T1000 (cell line): ENCODE measurements at regions not wholly inside any gene's neighbourhood (a gene's known extent, or its start where the extent isn't known, plus 50 kb on each side); places are given as distances from the start of the nearest gene placed in this dataset.
"Not testable (repeated sequence)": the region's sequence is repeated elsewhere in the genome, so short reads cannot be mapped to it uniquely, and the experiment has no call there.

Experiments used
- DNase-seq: peaks from one replicate; lab custom pipeline; 2025; ENCODE audit warnings: mixed read lengths; lab: John Stamatoyannopoulos, UW

DNA sequence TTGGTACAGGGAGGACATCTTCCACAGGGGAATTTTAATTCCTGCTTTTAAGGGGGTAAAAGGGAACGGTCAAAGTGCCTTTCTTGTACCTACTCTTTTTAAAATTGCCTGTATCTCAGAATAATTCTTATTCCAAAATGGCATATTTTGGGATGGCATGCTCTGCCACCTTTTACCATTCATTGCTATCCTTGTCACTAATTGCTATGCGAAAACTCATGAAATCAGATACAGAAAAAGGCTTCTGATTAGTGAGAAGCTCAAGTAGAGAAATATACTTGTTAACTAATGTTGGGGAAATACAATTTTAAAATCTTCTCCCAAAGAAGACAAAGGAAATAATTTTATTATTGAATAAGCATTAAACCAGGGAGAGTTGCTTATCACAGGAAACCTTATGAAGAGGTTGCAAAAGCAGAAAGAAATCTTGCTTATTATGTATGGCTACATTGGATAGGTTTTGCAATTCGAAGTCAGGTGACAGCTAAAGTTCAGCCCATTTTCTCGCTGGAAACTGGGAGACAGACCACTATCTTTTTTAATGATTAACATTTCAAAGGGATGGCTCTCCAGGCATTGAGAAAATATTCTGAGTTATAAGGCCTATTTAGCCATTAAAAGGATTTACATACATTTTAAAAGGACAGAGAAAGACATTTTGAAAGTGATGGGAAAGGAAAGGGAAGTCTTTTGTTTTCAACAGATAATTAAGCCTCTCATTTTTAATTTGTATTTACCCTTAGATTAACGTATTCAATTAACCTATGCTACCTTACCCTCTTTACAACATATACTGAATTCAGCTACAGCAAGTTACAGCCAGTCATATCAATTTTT is 110.3 kb upstream of the PRSS16 start:
- no peak for DNase-seq

GRCh38 chr6:27138406-27138805 is 109.1 kb upstream of the PRSS16 start:
- no peak for DNase-seq

GRCh38 chr6:27138837-27139755 is 108.4 kb upstream of the PRSS16 start:
- no peak for DNase-seq

- DNase-seq: no peak
These were observed 107.5 kb upstream of the PRSS16 start for GRCh38 chr6:27139756-27140579.

DNA sequence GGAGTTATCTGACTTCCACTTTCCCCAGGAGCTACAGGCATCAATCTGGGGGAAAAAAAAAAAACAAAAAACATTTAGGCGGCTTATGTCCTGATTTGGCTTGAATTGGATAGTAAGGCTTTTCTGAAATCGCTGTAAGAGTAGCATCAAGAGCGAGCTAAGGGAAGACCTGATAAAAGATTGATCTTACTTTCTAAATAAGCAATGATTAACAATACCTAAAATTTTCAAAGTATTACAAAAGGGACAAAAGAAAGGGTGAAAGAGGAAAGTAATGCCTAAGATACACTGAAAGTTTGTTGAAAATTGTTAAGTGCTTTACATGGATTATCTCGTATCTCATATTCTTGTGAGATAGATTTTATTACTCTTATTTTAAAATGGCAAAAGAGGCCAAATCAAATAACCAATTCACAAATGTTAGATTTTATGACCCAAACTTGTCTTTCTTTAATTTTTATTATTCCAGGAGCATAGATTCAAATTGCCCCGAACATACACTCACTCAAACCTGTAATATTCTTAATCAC is 106.4 kb upstream of the PRSS16 start:
- DNase-seq: no peak

- no peak for DNase-seq
These were observed 105.9 kb upstream of the PRSS16 start for GRCh38 chr6:27141529-27142015.

DNA sequence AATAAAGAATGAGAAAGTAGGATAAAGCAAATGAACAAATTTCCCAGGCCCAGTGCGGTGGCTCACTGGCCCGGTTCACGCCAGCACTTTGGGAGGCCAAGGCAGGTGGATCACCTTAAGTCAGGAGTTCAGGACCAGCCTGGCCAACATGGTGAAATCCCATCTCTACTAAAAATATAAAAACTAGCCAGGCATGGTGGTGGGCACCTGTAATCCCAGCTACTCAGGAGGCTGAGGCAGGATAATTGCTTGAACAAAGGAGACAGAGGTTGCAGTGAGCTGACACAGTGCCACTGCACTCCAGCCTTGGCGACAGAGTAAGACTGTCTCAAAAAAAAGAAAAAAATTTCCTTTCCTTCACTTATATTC is 104.5 kb upstream of the PRSS16 start:
- DNase-seq: not testable (repeated sequence)

DNA sequence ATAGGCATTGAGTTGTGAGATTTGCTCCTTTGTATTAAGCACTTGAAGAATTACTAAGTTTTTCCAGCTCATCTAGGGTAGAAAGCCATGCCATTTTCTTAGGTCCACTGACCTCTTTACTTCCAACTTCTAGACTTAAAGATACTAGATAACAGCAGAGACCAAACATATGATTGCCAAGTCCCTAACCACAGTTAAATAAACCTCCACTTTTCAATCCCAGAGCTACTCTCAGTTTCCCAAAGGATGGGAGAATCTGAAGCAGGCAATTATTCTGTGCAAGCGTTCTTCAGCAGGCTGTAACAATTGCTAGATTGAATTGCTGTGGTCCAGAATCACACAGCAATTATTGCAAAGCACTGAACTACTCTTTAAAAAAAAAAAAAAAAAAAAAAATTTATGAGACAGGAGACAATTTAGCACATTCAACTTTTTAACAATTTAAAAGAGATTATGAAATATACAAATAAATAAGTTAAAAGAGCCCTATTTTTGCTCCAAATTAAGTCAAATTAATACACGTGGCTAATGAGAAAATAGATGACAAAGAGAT is 104.0 kb upstream of the PRSS16 start:
- no peak for DNase-seq

- no peak for DNase-seq
These were observed 102.8 kb upstream of the PRSS16 start for GRCh38 chr6:27144740-27145079.

GRCh38 chr6:27145731-27146455 is 101.6 kb upstream of the PRSS16 start:
- DNase-seq: peak; percentile 69

DNA sequence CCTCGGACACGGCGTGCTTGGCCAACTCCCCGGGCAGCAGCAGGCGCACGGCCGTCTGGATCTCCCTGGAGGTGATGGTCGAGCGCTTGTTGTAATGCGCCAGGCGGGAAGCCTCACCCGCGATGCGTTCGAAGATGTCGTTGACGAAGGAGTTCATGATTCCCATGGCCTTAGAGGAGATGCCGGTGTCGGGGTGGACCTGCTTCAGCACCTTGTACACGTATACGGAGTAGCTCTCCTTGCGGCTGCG is 101.1 kb upstream of the PRSS16 start:
- not testable (repeated sequence) for DNase-seq

DNA sequence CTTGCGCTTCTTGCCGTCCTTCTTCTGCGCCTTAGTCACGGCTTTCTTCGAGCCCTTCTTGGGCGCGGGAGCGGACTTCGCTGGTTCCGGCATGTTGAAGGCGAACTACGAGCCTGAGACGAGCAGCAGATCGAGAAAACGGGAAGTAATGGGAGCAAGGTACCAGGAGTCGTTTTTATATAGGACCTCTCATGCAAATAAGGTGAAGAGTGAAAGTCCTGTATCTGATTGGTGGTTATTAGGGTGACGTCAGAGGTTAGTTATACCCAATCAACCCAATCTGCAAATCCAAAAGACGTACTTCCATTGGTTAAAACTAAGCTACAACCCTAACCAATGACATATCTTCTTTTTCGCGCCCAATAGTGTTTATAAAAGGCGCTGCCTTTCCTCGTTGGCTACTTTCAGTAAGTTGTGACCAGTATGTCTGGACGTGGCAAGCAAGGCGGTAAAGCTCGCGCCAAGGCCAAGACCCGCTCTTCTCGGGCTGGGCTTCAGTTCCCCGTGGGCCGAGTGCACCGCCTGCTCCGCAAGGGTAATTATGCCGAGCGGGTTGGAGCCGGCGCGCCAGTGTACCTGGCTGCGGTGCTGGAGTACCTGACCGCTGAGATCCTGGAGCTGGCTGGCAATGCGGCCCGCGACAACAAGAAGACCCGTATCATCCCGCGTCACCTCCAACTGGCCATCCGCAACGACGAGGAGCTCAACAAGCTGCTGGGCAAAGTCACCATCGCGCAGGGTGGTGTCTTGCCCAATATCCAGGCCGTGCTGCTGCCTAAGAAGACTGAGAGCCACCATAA is 100.6 kb upstream of the PRSS16 start:
- peak; percentile 96 for DNase-seq

GRCh38 chr6:27148404-27148795 is 99.1 kb upstream of the PRSS16 start:
- no peak for DNase-seq

- no peak for DNase-seq
These were observed 98.4 kb upstream of the PRSS16 start for GRCh38 chr6:27149150-27149549.

- no peak for DNase-seq
These were observed 92.8 kb upstream of the PRSS16 start for GRCh38 chr6:27154696-27155095.

GRCh38 chr6:27156874-27157458 is 90.5 kb upstream of the PRSS16 start:
- no peak for DNase-seq

- no peak for DNase-seq
These were observed 89.8 kb upstream of the PRSS16 start for GRCh38 chr6:27157459-27158315.

DNA sequence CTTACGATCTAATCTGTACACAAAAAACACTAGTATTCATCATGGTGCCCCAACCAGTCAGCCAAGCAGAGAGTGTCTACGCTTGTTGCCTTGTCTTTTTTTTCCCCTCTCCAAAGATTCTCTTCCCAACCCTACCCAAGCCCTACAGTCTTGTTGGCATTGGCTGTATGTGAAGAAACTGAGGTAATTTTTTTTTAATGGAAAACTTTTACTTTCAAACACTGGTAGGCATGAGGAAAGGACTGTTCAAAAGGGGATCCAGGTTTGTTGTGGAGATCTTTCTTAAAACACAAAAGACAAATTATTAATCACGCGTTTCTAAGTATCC is 89.2 kb upstream of the PRSS16 start:
- DNase-seq: no peak

DNA sequence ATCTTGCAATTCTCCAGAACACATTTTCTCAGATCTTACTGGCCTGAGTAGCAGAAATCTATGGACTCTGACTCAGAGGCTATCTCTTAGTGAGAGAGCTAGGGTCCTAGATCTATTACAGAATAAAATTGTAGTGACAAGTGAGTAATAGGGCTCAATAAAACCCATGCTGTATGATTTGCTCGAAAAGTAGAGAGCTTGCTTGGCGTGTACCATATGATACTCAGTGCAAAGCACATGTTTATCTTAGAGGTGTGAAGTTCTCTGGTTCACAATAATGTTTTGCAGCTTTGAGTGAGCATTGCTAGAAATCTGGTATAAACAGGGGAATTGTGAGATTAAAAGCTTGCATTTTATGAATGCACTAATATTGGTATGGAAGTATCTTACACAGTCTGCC is 87.8 kb upstream of the PRSS16 start:
- no peak for DNase-seq
